GM06990 (cell line): ENCODE measurements at regions not wholly inside any gene's neighbourhood (a gene's known extent, or its start where the extent isn't known, plus 50 kb on each side); places are given as distances from the start of the nearest gene placed in this dataset.

Experiments used
- DNase-seq: peaks from one replicate; pipeline ENCODE4 v3.0.0-alpha.2; 2011; ENCODE audit not compliant: insufficient read length; ENCODE audit errors: extremely low read depth
- H3K27me3 ChIP-seq: replicated peaks from 2 replicates; pipeline ENCODE4 v1.6.0; 2011; ENCODE audit warnings: low read length; ENCODE audit not compliant: control insufficient read depth, insufficient read depth
- H3K36me3 ChIP-seq: 2 replicates; pipeline ENCODE4 v1.5.1; 2011; ENCODE audit warnings: low read length; ENCODE audit not compliant: control insufficient read depth, insufficient read depth
- H3K4me3 ChIP-seq: replicated peaks from 2 replicates; pipeline ENCODE4 v1.5.1; 2011; ENCODE audit warnings: low read depth, mild to moderate bottlenecking, control low read depth, low read length
- TF ChIP-seq, protein P1 (sequence below): IDR thresholded peaks from 2 replicates; pipeline ENCODE4 v1.5.1; 2011; ENCODE audit warnings: low read length, control low read depth, mild to moderate bottlenecking, inconsistent platforms; ENCODE audit not compliant: insufficient read depth, poor library complexity, severe bottlenecking

DNA sequence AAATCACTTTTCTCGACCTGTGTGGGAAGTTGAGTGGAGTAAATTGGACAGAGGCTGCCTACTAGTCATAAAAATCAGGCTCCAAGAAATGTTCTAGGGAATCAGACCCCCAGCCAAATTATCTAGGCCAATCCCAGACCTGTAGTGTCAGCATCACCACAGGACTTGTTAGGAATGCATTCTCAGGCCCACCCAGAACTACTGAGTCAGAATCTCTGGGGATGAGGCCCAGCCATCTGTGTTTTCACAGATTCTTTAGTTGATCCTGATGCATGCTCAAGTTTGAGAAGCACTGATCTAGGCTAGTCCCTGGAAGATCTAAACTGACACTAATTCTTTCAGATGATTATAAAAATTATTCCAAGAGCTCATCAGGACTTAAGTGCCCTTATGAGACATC lies 434.0 kb upstream of the MEIS1 start:
- H3K27me3 ChIP-seq, result no peaks in the 10 kb centered on the region
- H3K36me3 ChIP-seq, result no peaks in the 10 kb centered on the region
- H3K4me3 ChIP-seq, result no peak overlapping the region
- TF ChIP-seq, protein P1, sequence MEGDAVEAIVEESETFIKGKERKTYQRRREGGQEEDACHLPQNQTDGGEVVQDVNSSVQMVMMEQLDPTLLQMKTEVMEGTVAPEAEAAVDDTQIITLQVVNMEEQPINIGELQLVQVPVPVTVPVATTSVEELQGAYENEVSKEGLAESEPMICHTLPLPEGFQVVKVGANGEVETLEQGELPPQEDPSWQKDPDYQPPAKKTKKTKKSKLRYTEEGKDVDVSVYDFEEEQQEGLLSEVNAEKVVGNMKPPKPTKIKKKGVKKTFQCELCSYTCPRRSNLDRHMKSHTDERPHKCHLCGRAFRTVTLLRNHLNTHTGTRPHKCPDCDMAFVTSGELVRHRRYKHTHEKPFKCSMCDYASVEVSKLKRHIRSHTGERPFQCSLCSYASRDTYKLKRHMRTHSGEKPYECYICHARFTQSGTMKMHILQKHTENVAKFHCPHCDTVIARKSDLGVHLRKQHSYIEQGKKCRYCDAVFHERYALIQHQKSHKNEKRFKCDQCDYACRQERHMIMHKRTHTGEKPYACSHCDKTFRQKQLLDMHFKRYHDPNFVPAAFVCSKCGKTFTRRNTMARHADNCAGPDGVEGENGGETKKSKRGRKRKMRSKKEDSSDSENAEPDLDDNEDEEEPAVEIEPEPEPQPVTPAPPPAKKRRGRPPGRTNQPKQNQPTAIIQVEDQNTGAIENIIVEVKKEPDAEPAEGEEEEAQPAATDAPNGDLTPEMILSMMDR, result no peak
- no peak for DNase-seq

DNA sequence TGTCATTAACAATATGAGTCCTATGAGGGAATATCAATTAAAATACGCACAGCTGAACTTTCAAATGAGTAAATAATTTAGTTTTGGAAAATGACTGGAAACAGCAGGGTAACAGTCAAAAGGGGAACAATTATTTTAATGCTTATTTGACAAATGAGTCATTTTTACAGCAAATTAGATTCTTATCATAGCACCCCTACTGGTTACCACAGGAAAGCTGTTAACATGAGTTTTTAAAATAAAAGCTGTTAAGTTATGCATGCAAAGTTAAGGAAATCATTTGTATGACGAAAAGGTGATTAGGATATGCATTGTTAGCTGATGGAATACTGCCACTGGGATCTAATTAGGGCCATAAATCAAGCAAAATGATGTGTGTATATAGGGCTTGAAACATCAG lies 435.1 kb upstream of the MEIS1 start:
- no peaks in the 10 kb centered on the region for H3K36me3 ChIP-seq
- no peak overlapping the region for H3K4me3 ChIP-seq
- DNase-seq, result no peak
- TF ChIP-seq, protein P1, result no peak
- no peaks in the 10 kb centered on the region for H3K27me3 ChIP-seq

DNA sequence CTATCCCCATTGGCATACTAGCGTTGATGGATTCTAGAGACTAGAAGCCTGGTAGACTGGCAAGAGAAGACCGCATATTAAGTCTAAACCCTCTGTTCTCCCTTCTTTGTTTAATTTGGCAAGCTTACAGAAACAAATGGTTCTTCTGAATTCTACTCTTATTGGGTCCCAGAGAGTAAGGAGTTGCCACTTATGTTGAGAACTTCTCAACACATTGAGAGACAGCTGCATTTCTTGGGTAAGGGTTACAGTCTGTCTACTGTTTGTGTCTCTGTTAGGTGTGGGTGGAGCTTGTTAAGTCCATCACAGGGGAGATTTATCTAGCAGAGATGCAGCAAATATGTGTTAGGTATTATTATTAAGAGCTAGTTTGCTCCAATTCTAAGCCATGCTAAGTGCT lies 435.8 kb upstream of the MEIS1 start:
- TF ChIP-seq, protein P1, result no peak
- Histone ChIP-seq H3K4me3 (no peak overlapping the region), H3K27me3 (no peaks in the 10 kb centered on the region), H3K36me3 (no peaks in the 10 kb centered on the region)
- DNase-seq, result no peak

DNA sequence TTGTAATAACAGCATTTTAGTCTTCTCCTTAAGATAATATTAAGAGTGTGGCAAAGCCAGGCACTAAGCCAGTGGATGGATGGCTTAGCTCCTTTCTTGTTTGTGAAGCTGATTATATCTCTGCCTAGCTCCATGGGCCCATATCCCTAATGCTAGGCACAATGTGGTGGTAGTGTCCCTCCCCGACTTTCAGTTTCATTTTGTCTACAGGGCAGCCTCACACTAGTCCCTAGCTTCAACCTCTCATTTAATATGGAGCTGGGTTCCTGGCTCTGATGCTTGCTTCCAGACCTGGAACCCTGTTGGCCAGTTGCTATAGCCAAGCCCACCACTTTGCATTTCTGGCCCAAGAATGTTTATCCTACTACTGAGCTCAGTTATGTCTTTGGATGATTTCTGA lies 437.0 kb upstream of the MEIS1 start:
- TF ChIP-seq, protein P1, result no peak
- DNase-seq, result no peak
- no peak overlapping the region for H3K4me3 ChIP-seq
- H3K27me3 ChIP-seq, result no peaks in the 10 kb centered on the region
- H3K36me3 ChIP-seq, result no peaks in the 10 kb centered on the region

DNA sequence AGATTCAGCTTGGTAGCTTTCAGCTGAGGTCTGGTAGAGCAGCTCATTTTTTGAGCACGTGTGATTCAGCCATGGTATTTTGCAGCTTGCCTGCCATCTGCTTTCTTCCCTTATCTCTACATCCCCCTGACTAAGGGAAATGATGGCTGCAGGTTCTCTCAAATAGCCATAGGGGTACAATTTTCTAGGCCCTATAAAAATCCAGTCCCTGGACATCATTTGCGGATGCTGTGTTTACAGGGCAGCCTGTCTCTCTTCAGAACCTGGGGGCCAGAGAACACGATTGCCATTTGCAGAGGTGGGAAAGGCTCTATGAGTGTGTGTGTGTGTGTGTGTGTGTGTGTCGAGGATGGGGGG lies 442.7 kb upstream of the MEIS1 start:
- TF ChIP-seq, protein P1, result no peak
- Histone ChIP-seq H3K27me3 (no peaks in the 10 kb centered on the region; the same call in 1 of the 2 replicates), H3K4me3 (no peak overlapping the region), H3K36me3 (no peaks in the 10 kb centered on the region)
- DNase-seq, result no peak

DNA sequence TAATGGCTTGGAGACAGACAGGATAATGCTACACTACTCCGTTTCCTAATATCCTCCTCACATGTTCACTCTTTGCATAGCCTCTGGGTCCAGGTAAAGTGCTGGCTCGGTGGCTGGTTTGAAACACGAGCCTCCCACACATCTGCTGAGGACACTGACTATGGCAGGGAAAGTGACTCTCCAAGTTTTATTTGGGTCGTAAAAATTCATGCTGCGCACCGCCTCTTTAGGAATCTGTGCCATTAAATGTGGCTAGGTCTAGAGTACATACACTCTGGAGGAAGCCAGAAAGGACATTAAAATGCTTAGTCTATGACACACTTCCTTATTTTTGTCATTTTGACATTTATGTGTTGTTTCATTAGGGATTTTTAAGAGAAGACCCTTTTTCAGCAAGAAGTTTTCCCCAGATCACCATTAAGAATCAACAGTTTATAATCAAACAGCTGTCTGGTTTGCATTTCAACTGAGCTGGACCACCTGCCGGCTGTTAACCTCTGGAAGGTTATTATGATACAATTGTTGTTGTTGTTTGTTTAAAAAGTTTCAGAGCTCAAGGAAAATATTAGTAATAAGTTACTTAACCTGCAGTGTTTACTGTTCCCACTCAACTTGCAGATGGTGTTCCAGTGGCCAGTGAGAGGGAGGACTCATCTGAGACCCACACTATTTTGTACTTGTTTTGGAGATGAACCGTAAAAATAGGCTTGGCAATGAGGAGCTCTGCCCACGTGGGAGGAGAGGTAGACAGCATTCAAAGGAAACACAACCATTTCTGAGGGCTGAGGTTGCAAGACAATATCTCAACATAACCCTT lies 443.3 kb upstream of the MEIS1 start:
- H3K27me3 ChIP-seq, result no peaks in the 10 kb centered on the region; the same call in 1 of the 2 replicates
- TF ChIP-seq, protein P1, result no peak
- H3K36me3 ChIP-seq, result no peaks in the 10 kb centered on the region
- H3K4me3 ChIP-seq, result no peak overlapping the region
- no peak for DNase-seq
